ENCODE measurements at regions not wholly inside any gene's neighbourhood (a gene's known extent, or its start where the extent isn't known, plus 50 kb on each side); places are given as distances from the start of the nearest gene placed in this dataset.

DNA sequence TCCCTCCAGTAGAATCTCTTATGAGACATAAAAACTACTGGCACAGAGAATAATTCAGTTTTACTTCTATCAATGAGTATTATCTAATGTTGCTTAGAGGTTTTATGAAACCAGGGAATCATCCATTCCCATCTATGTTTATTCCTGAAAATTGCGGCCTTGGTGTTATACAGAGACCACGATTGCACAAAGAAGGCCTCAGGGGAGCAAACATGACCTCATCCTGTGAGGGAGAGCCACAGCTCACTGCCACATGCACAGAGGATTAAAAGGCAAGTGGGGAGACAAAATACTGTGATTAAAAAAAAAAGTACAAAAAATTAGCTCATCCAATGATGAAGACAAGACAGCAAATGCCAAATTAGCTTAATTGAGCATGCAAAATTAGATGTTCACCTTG lies 111.8 kb upstream of the SLC35G4 start (continued):
- TF ChIP-seq ZNF235 (CRISPR knock-in tag; IDR thresholded peaks at IDR 0.05; ENCODE audit: borderline replicate concordance) (no peak), ZNF644 (CRISPR knock-in tag; IDR thresholded peaks at IDR 0.05; ENCODE audit: low read depth) (peak; percentile 48; the same call in 1 of the 2 replicates), RXRB (CRISPR knock-in tag; IDR thresholded peaks at IDR 0.05; ENCODE audit: borderline replicate concordance) (peak; percentile 56; the same call in 1 of the 2 replicates), FOXA3 (CRISPR knock-in tag; IDR thresholded peaks at IDR 0.05) (peak; percentile 55), ZNF317 (CRISPR knock-in tag; IDR thresholded peaks at IDR 0.05) (no peak), CEBPG (CRISPR knock-in tag; IDR thresholded peaks at IDR 0.05) (peak; percentile 61), ELF4 (CRISPR knock-in tag; IDR thresholded peaks at IDR 0.05; ENCODE audit: borderline replicate concordance) (no peak), MED1 (CRISPR knock-in tag; IDR thresholded peaks at IDR 0.05) (0 out of 2 replicates have a peak, but pooled peaks have one; percentile 38), BCL6 (CRISPR knock-in tag; IDR thresholded peaks at IDR 0.05) (peak; percentile 89), MEIS1 (CRISPR knock-in tag; IDR thresholded peaks at IDR 0.05; ENCODE audit: borderline replicate concordance) (no peak), STAG1 (CRISPR knock-in tag; IDR thresholded peaks at IDR 0.05) (no peak), GATAD2A (CRISPR knock-in tag; IDR thresholded peaks at IDR 0.05) (peak; percentile 64), KDM1A (CRISPR knock-in tag; IDR thresholded peaks at IDR 0.05) (no peak), ATF7 (IDR thresholded peaks at IDR 0.05) (peak; percentile 46), ATF7 (CRISPR knock-in tag; IDR thresholded peaks at IDR 0.05) (no peak), SP4 (CRISPR knock-in tag; IDR thresholded peaks at IDR 0.05) (no peak)
- TF ChIP-seq, protein P1, sequence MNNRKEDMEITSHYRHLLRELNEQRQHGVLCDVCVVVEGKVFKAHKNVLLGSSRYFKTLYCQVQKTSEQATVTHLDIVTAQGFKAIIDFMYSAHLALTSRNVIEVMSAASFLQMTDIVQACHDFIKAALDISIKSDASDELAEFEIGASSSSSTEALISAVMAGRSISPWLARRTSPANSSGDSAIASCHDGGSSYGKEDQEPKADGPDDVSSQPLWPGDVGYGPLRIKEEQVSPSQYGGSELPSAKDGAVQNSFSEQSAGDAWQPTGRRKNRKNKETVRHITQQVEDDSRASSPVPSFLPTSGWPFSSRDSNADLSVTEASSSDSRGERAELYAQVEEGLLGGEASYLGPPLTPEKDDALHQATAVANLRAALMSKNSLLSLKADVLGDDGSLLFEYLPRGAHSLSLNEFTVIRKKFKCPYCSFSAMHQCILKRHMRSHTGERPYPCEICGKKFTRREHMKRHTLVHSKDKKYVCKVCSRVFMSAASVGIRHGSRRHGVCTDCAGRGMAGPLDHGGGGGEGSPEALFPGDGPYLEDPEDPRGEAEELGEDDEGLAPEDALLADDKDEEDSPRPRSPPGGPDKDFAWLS (CRISPR knock-in tag; IDR thresholded peaks at IDR 0.05; ENCODE audit: borderline replicate concordance) = no peak
- TF ChIP-seq, protein P2, sequence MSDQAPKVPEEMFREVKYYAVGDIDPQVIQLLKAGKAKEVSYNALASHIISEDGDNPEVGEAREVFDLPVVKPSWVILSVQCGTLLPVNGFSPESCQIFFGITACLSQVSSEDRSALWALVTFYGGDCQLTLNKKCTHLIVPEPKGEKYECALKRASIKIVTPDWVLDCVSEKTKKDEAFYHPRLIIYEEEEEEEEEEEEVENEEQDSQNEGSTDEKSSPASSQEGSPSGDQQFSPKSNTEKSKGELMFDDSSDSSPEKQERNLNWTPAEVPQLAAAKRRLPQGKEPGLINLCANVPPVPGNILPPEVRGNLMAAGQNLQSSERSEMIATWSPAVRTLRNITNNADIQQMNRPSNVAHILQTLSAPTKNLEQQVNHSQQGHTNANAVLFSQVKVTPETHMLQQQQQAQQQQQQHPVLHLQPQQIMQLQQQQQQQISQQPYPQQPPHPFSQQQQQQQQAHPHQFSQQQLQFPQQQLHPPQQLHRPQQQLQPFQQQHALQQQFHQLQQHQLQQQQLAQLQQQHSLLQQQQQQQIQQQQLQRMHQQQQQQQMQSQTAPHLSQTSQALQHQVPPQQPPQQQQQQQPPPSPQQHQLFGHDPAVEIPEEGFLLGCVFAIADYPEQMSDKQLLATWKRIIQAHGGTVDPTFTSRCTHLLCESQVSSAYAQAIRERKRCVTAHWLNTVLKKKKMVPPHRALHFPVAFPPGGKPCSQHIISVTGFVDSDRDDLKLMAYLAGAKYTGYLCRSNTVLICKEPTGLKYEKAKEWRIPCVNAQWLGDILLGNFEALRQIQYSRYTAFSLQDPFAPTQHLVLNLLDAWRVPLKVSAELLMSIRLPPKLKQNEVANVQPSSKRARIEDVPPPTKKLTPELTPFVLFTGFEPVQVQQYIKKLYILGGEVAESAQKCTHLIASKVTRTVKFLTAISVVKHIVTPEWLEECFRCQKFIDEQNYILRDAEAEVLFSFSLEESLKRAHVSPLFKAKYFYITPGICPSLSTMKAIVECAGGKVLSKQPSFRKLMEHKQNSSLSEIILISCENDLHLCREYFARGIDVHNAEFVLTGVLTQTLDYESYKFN (CRISPR knock-in tag; conservative IDR thresholded peaks at IDR 0.05) = peak; percentile 41
- TF ChIP-seq, protein P3, sequence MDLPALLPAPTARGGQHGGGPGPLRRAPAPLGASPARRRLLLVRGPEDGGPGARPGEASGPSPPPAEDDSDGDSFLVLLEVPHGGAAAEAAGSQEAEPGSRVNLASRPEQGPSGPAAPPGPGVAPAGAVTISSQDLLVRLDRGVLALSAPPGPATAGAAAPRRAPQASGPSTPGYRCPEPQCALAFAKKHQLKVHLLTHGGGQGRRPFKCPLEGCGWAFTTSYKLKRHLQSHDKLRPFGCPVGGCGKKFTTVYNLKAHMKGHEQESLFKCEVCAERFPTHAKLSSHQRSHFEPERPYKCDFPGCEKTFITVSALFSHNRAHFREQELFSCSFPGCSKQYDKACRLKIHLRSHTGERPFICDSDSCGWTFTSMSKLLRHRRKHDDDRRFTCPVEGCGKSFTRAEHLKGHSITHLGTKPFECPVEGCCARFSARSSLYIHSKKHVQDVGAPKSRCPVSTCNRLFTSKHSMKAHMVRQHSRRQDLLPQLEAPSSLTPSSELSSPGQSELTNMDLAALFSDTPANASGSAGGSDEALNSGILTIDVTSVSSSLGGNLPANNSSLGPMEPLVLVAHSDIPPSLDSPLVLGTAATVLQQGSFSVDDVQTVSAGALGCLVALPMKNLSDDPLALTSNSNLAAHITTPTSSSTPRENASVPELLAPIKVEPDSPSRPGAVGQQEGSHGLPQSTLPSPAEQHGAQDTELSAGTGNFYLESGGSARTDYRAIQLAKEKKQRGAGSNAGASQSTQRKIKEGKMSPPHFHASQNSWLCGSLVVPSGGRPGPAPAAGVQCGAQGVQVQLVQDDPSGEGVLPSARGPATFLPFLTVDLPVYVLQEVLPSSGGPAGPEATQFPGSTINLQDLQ (CRISPR knock-in tag; IDR thresholded peaks at IDR 0.05) = no peak
- TF ChIP-seq, protein P4, sequence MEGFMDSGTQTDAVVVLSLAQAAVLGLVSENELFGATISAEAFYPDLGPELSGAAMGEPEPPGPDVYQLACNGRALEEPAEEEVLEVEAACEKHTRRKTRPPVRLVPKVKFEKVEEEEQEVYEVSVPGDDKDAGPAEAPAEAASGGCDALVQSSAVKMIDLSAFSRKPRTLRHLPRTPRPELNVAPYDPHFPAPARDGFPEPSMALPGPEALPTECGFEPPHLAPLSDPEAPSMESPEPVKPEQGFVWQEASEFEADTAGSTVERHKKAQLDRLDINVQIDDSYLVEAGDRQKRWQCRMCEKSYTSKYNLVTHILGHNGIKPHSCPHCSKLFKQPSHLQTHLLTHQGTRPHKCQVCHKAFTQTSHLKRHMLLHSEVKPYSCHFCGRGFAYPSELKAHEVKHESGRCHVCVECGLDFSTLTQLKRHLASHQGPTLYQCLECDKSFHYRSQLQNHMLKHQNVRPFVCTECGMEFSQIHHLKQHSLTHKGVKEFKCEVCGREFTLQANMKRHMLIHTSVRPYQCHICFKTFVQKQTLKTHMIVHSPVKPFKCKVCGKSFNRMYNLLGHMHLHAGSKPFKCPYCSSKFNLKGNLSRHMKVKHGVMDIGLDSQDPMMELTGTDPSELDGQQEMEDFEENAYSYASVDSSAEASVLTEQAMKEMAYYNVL (CRISPR knock-in tag; IDR thresholded peaks at IDR 0.05; ENCODE audit: borderline replicate concordance) = no peak
